Lower lobe of right lung (tissue), 2 donors: ENCODE measurements at regions not wholly inside any gene's neighbourhood (a gene's known extent, or its start where the extent isn't known, plus 50 kb on each side); places are given as distances from the start of the nearest gene placed in this dataset.

Experiments
- ATAC-seq, 2 donors: fragments of 200-7000 bp; cut with Tn5 transposase; one replicate each; pipeline ENCODE4 v1.9.1; 2020 to 2022; ENCODE audit warnings: mild to moderate bottlenecking in 2 of 2, moderate library complexity in 2 of 2
- DNase-seq: peaks from one replicate; pipeline ENCODE4 v3.0.0-alpha.2; 2020
- H3K27ac ChIP-seq: fragments of 200-600 bp; one replicate; pipeline ENCODE4 v1.8.0; 2022
- H3K27me3 ChIP-seq: fragments of 200-600 bp; one replicate; pipeline ENCODE4 v1.8.0; 2022; ENCODE audit warnings: low read depth
- H3K36me3 ChIP-seq: fragments of 200-600 bp; one replicate; pipeline ENCODE4 v1.8.0; 2022; ENCODE audit warnings: mild to moderate bottlenecking
- H3K4me1 ChIP-seq: fragments of 200-600 bp; one replicate; pipeline ENCODE4 v1.8.0; 2022
- H3K4me3 ChIP-seq: fragments of 200-600 bp; one replicate; pipeline ENCODE4 v1.8.0; 2022; ENCODE audit warnings: mild to moderate bottlenecking
- H3K9me3 ChIP-seq: fragments of 200-600 bp; one replicate; pipeline ENCODE4 v1.8.0; 2022
- intact Hi-C: fragments of 100-400 bp; cut with DNase I; formaldehyde crosslinking; loops from one replicate; pipeline ENCODE4 v1.11.0; 2022
- TF ChIP-seq, protein P1 (sequence below): fragments of 200-600 bp; IDR thresholded peaks from one replicate; pipeline ENCODE4 v1.8.0; 2022; ENCODE audit warnings: antibody characterized with exemption, mild to moderate bottlenecking
- donor health status: DM: no; HTN: yes; CAD: no; lungs with severe emphysema.

DNA sequence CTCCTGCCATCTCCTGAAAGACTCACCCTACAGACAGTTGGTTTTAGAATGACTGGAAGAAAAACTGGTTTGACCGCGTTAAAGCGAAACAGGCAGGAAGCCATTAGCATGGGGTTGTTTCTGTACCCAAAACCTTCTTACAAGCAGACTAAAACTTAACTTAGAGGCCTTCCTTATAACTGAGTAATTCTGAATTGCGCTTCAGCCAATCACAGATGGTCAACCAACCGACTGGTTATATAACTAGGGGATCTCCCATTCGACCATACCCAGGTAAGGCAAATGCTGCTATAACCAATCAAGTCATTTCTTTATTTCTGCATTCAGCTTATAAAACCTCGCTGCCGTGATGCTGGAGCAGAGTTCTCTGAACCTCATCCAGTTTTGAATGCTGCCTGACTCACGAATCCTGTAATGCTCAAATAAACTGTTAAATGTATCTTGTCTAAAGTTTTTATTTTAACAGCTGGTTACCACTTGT, 87.8 kb upstream of the DRD2 start:
- intact Hi-C loops, result no loop called here
- Histone ChIP-seq H3K9me3 (no peaks in the 10 kb centered on the region), H3K4me1 (no peaks in the 10 kb centered on the region), H3K4me3 (no peak overlapping the region), H3K36me3 (no peaks in the 10 kb centered on the region), H3K27me3 (no peaks in the 10 kb centered on the region), H3K27ac (no peak overlapping the region)
- TF ChIP-seq, protein P1, sequence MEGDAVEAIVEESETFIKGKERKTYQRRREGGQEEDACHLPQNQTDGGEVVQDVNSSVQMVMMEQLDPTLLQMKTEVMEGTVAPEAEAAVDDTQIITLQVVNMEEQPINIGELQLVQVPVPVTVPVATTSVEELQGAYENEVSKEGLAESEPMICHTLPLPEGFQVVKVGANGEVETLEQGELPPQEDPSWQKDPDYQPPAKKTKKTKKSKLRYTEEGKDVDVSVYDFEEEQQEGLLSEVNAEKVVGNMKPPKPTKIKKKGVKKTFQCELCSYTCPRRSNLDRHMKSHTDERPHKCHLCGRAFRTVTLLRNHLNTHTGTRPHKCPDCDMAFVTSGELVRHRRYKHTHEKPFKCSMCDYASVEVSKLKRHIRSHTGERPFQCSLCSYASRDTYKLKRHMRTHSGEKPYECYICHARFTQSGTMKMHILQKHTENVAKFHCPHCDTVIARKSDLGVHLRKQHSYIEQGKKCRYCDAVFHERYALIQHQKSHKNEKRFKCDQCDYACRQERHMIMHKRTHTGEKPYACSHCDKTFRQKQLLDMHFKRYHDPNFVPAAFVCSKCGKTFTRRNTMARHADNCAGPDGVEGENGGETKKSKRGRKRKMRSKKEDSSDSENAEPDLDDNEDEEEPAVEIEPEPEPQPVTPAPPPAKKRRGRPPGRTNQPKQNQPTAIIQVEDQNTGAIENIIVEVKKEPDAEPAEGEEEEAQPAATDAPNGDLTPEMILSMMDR, result no peak
- no peak for ATAC-seq
- no peak for DNase-seq

DNA sequence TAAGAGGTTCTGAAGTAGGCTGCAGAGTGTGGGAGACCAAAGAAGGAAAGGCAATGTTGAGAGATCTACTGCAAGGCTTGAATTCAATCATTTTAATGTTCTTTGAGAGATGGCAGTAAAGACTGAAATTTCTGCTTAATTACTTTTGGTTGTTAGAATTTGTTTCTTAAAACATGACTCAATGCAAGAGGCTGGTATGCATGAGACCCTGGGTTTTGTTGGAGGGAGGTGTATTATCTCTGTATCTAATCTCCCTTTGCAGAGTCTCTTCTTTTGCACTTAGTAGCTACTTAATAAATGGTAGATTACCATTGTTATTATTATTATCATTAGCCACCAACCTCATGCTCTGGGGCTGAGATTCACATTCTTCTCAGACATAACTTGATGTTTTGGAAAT, 87.4 kb upstream of the DRD2 start:
- H3K27ac ChIP-seq, result no peak overlapping the region
- TF ChIP-seq, protein P1, result no peak
- no peak overlapping the region for H3K4me3 ChIP-seq
- H3K9me3 ChIP-seq, result no peaks in the 10 kb centered on the region
- H3K27me3 ChIP-seq, result no peaks in the 10 kb centered on the region
- no peak for ATAC-seq
- H3K36me3 ChIP-seq, result no peaks in the 10 kb centered on the region
- no peaks in the 10 kb centered on the region for H3K4me1 ChIP-seq
- no peak for DNase-seq
- intact Hi-C loops, result no loop called here

DNA sequence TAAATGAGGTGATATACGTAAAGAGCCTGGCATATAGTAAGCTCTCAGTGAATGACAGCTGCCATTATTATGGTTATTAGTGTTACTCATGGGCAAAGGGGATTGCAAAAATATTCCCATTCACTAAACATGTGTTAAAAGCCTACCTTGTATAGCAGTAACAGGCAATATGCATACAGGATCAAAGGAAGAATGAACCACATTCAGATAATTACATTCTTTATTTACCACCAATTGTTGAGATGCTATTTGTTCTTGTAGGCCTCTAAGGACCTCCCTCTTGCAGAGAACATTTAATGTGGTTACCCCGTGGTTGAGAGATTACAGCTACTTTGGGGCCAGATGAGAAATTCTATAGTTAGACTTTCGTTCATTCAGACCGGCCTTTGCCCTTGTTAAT, 82.7 kb upstream of the DRD2 start:
- H3K4me1 ChIP-seq, result no peaks in the 10 kb centered on the region
- no peaks in the 10 kb centered on the region for H3K9me3 ChIP-seq
- DNase-seq (no peak), ATAC-seq (no peak)
- TF ChIP-seq, protein P1, result no peak
- H3K27ac ChIP-seq, result no peak overlapping the region
- intact Hi-C loops, result no loop called here
- H3K27me3 ChIP-seq, result no peaks in the 10 kb centered on the region
- no peak overlapping the region for H3K4me3 ChIP-seq
- no peaks in the 10 kb centered on the region for H3K36me3 ChIP-seq

DNA sequence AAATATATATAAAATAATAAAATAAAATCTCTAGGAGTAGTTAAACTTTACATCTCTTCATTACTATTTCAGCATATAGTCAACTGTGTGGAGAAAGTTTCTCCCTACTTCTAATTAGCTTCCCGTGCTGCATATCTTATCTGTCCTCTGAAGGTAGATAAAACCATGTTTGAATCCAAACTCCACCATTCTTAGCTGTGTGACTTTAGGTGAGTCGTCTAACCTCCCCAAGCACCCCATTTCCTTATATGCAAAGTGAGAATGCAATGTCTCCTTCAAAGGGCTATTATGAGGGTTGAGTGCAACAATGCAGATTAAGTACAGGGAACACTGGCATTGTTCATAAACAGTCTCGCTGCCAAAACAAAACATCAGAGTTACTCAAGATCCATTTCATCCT, 80.8 kb upstream of the DRD2 start:
- Histone ChIP-seq H3K27me3 (no peaks in the 10 kb centered on the region), H3K36me3 (no peaks in the 10 kb centered on the region), H3K27ac (no peak overlapping the region), H3K9me3 (no peaks in the 10 kb centered on the region), H3K4me1 (no peaks in the 10 kb centered on the region), H3K4me3 (no peak overlapping the region)
- DNase-seq (no peak), ATAC-seq (no peak)
- intact Hi-C loops, result no loop called here
- TF ChIP-seq, protein P1, result no peak

DNA sequence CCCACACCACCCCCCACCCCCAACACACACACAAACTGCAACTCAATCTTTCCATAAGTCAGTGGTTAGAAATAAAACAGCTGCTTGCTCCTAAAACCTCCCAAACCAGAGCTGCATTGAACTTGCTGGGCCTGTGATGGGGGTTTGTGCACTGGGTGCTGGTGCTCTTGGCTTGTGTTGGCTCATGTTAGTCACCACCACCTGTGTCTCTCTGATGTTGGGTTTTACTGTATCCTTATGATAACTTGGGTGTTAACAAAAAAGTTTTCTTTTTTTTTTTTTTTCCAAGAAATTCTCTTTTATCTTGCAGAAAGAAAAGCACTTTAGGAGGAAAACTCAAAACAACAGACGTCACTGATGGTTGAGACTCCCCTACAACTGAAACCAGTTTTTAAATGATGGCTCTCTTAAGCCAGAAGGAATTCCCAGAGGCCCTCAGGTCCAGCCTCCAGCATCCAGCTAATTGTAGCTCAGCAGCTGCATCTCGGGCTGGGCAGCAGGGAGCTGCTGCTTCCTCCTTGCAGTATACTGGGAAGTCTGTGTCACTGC, 79.9 kb upstream of the DRD2 start:
- ATAC-seq (no peak), DNase-seq (no peak)
- Histone ChIP-seq H3K4me1 (no peaks in the 10 kb centered on the region), H3K36me3 (no peaks in the 10 kb centered on the region), H3K27ac (no peak overlapping the region), H3K4me3 (no peak overlapping the region), H3K27me3 (no peaks in the 10 kb centered on the region), H3K9me3 (no peaks in the 10 kb centered on the region)
- TF ChIP-seq, protein P1, result no peak
- intact Hi-C loops, result no loop called here

DNA sequence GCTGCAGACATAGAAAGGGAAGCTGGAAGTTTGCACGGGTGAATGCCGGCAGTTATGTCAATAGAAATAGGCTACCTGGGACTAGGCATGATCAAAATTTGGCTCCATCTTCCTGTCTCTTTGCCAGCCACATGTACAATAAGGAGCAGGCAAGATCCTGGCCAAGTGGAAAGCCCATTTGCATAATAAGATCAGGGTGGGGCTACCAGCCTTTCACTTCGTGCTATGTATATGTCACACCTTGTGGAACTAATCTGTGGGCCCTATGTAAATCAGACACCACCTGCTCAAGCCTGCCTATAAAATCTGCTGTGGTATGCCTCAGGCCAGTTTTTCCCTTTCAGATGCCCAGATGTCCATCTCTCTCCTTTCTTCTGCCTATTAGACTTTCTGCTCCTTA, 79.3 kb upstream of the DRD2 start:
- TF ChIP-seq, protein P1, result no peak
- DNase-seq, result no peak
- no peaks in the 10 kb centered on the region for H3K9me3 ChIP-seq
- no peaks in the 10 kb centered on the region for H3K27me3 ChIP-seq
- no peak for ATAC-seq
- H3K27ac ChIP-seq, result no peak overlapping the region
- no peaks in the 10 kb centered on the region for H3K4me1 ChIP-seq
- no peaks in the 10 kb centered on the region for H3K36me3 ChIP-seq
- no peak overlapping the region for H3K4me3 ChIP-seq
- intact Hi-C loops, result no loop called here
